PC-9 (cell line): ENCODE measurements at regions not wholly inside any gene's neighbourhood (a gene's known extent, or its start where the extent isn't known, plus 50 kb on each side); places are given as distances from the start of the nearest gene placed in this dataset.

Experiments
- BruUV-seq: library from RNA; stranded (reverse); fragments of 400-500 nt; replicated peaks from 2 replicates; lab custom pipeline; 2021; lab: Mats Ljungman, UMichigan
- CTCF ChIA-PET: fragments of 300-600 bp; sonication (Branson Sonifier 250); formaldehyde crosslinking; loops from one replicate; lab custom pipeline; 2022; ENCODE audit warnings: antibody characterized with exemption; lab: Charles Lee
- POLR2A ChIA-PET: fragments of 300-600 bp; sonication (Branson Sonifier 250); formaldehyde crosslinking; loops from one replicate; lab custom pipeline; 2022; ENCODE audit warnings: antibody characterized with exemption; ENCODE audit not compliant: unreplicated experiment; lab: Charles Lee
- DNase-seq, 2 experiments: peaks; one replicate each; pipeline versions ENCODE4 v3.0.0 to v3.0.0-alpha.2; 2015 to 2022; ENCODE audit warnings: mixed read lengths in 1 of 2
- H2AFZ ChIP-seq: fragments of 200-600 bp; sonication (generic); 2 replicates; pipeline ENCODE4 v1.8.1; 2017; ENCODE audit warnings: antibody characterized with exemption
- H3F3A ChIP-seq: fragments of 200-600 bp; sonication (generic); 2 replicates; pipeline ENCODE4 v1.8.1; 2017; ENCODE audit warnings: antibody characterized with exemption, mild to moderate bottlenecking, low read depth; ENCODE audit not compliant: insufficient read depth
- H3K27ac ChIP-seq: fragments of 200-600 bp; sonication (generic); 2 replicates; pipeline ENCODE4 v1.6.1; 2016; ENCODE audit warnings: mixed run types
- H3K27me3 ChIP-seq: fragments of 200-600 bp; sonication (generic); 2 replicates; pipeline ENCODE4 v1.6.1; 2016; ENCODE audit warnings: low read depth, mixed run types; ENCODE audit not compliant: insufficient read depth
- H3K36me3 ChIP-seq: fragments of 200-600 bp; sonication (generic); 2 replicates; pipeline ENCODE4 v1.6.1; 2016; ENCODE audit warnings: low read depth, mixed run types
- H3K4me1 ChIP-seq: fragments of 200-600 bp; sonication (generic); replicated peaks from 2 replicates; pipeline ENCODE4 v1.6.1; 2016; ENCODE audit warnings: mixed run types; ENCODE audit not compliant: insufficient read depth
- H3K4me2 ChIP-seq: fragments of 200-600 bp; sonication (generic); 2 replicates; pipeline ENCODE4 v1.6.1; 2017; ENCODE audit warnings: mixed run types
- H3K4me3 ChIP-seq: fragments of 200-600 bp; sonication (generic); 2 replicates; pipeline ENCODE4 v1.6.1; 2016; ENCODE audit warnings: mixed run types
- H3K79me2 ChIP-seq: fragments of 200-600 bp; sonication (generic); 2 replicates; pipeline ENCODE4 v1.6.1; 2017; ENCODE audit warnings: low read depth, mixed run types
- H3K9me2 ChIP-seq: fragments of 200-600 bp; sonication (generic); 2 replicates; pipeline ENCODE4 v1.8.1; 2017; ENCODE audit warnings: mild to moderate bottlenecking; ENCODE audit not compliant: insufficient read depth
- H3K9me3 ChIP-seq: fragments of 200-600 bp; sonication (generic); 2 replicates; pipeline ENCODE4 v1.8.1; 2016; ENCODE audit warnings: low read depth; ENCODE audit not compliant: insufficient read depth
- H4K20me1 ChIP-seq: fragments of 200-600 bp; sonication (generic); 2 replicates; pipeline ENCODE4 v1.8.1; 2017; ENCODE audit not compliant: insufficient read depth
- EZH2 ChIP-seq: fragments of 200-600 bp; sonication (generic); IDR thresholded peaks from 2 replicates; pipeline ENCODE4 v1.8.0; 2017; ENCODE audit warnings: antibody characterized with exemption, low read depth
- intact Hi-C: fragments of 100-400 bp; cut with micrococcal nuclease; formaldehyde crosslinking; loops from one replicate; pipeline ENCODE4 v1.10.0; 2022; ENCODE audit not compliant: unreplicated experiment
- TF ChIP-seq, protein P1 (sequence below): fragments of 200-600 bp; sonication (generic); conservative IDR thresholded peaks from 2 replicates; pipeline ENCODE4 v1.6.1; 2017; ENCODE audit warnings: mixed run types, antibody characterized with exemption, mild to moderate bottlenecking, moderate library complexity

DNA sequence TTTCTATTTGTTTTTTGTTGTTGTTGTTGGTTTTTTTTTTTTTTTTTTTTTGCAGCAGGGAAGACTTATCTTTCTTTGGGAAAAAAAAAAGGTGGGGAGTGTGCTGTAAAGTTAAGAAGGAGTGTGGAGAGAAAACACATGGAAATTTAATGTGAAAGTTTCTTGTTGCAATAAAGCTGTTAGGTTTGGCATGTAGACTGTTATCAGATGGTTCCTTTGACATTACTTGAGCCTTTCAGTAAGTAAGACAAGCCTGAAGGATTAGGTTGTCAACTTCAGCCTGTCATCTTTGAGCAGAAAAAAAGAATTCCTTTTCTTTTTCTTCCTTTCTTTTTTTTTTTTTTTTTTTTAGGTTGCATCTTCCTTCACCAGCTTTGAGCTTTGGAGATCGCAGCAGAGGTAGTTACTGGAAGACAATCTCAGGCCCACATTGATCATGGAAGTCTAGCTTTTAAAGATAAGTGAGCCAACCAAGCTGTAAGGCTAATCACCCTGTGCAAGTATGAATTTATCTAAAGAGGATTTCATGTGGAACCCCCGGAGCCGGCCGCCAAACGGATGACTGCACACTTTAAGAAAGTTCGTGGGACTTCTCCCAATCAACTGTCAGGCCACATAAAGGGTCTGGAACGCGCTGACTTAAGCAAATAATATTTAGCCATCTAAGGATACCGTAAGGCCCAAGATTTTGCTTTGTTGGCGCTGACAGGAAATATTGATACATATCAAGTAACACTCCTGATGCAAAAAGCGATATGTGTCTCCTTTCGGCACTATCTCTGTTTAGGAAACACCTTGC lies 1040.1 kb upstream of the NR2F2 start:
- BruUV-seq, result no TSS peak

GRCh38 chr15:95291898-95292472 lies 1038.5 kb upstream of the NR2F2 start:
- BruUV-seq, result no TSS peak
- no peaks in the 10 kb centered on the region for H3K79me2 ChIP-seq
- no peaks in the 10 kb centered on the region for H3K4me1 ChIP-seq
- no peak for TF ChIP-seq EZH2
- TF ChIP-seq, protein P1, sequence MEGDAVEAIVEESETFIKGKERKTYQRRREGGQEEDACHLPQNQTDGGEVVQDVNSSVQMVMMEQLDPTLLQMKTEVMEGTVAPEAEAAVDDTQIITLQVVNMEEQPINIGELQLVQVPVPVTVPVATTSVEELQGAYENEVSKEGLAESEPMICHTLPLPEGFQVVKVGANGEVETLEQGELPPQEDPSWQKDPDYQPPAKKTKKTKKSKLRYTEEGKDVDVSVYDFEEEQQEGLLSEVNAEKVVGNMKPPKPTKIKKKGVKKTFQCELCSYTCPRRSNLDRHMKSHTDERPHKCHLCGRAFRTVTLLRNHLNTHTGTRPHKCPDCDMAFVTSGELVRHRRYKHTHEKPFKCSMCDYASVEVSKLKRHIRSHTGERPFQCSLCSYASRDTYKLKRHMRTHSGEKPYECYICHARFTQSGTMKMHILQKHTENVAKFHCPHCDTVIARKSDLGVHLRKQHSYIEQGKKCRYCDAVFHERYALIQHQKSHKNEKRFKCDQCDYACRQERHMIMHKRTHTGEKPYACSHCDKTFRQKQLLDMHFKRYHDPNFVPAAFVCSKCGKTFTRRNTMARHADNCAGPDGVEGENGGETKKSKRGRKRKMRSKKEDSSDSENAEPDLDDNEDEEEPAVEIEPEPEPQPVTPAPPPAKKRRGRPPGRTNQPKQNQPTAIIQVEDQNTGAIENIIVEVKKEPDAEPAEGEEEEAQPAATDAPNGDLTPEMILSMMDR, result peak; percentile 78
- no peaks in the 10 kb centered on the region for H3K27me3 ChIP-seq
- H4K20me1 ChIP-seq, result no peaks in the 10 kb centered on the region
- no peak overlapping the region for H2AFZ ChIP-seq
- intact Hi-C loops, result no loop called here
- no peak overlapping the region for H3K27ac ChIP-seq
- no peak for DNase-seq
- H3K4me3 ChIP-seq, result no peak overlapping the region
- H3F3A ChIP-seq, result no peaks in the 10 kb centered on the region
- ChIA-PET POLR2A (interaction anchor here (0.6 kb wide), 1 partner anchor 16 kb away, joined by 3 read pairs; no protein-coding TSS in a partner anchor), CTCF (interaction anchor here (0.6 kb wide), 1 partner anchor 834 kb away, joined by 3 read pairs; no protein-coding TSS in a partner anchor)
- no peaks in the 10 kb centered on the region for H3K9me3 ChIP-seq
- no peaks in the 10 kb centered on the region for H3K9me2 ChIP-seq
- H3K36me3 ChIP-seq, result no peaks in the 10 kb centered on the region
- H3K4me2 ChIP-seq, result no peak overlapping the region

More for the DNA sequence above, 1040.1 kb upstream of the NR2F2 start:
- H3K4me2 ChIP-seq, result no peak overlapping the region
- intact Hi-C loops, result no loop called here
- ChIA-PET POLR2A (no interaction called here), CTCF (no interaction called here)
- H3K4me1 ChIP-seq, result no peaks in the 10 kb centered on the region
- no peaks in the 10 kb centered on the region for H3K79me2 ChIP-seq
- H2AFZ ChIP-seq, result no peak overlapping the region
- TF ChIP-seq EZH2, result no peak
- TF ChIP-seq, protein P1, result no peak
- no peaks in the 10 kb centered on the region for H3K27me3 ChIP-seq
- H3F3A ChIP-seq, result no peaks in the 10 kb centered on the region
- no peaks in the 10 kb centered on the region for H3K9me2 ChIP-seq
- no peaks in the 10 kb centered on the region for H3K9me3 ChIP-seq
- no peaks in the 10 kb centered on the region for H3K36me3 ChIP-seq
- H4K20me1 ChIP-seq, result no peaks in the 10 kb centered on the region
- H3K4me3 ChIP-seq, result no peak overlapping the region
- H3K27ac ChIP-seq, result no peak overlapping the region
- DNase-seq, result no peak

DNA sequence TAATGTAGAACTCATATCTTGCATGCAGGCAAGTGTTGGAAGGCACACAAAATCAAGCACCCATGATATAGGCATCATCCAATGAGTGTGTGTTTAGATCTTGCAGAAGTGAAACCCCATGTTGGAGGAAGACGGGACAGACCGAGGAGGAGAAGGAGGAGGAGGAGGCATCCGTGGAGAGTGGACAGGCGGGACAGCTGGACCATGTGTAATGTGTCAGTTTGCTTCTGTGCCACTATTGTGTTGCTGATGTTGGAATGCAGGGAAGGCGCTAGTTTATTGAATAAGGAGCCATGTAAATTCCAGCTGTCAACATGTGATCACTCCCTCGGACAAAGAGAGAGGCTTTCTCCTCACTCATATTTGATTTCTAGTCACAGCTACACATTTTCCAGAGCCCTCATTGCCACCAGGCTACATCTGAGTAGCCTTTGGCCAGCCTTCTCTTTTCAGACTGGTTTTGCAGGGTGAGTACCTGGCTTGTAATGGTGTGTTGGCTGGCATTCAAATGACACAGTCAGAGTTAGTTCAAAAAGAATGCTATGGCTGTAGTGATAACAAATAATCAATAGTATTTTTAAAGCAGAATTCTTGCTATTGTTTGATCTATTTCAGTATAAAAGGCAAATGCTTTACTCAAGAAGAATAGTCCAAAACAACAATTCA lies 1037.6 kb upstream of the NR2F2 start:
- TF ChIP-seq, protein P1, result no peak
- TF ChIP-seq EZH2, result no peak
- no peaks in the 10 kb centered on the region for H4K20me1 ChIP-seq
- no peak overlapping the region for H3K4me3 ChIP-seq
- H3K27me3 ChIP-seq, result no peaks in the 10 kb centered on the region
- H3K79me2 ChIP-seq, result no peaks in the 10 kb centered on the region
- no peaks in the 10 kb centered on the region for H3K9me3 ChIP-seq
- ChIA-PET CTCF (no interaction called here), POLR2A (no interaction called here)
- no peaks in the 10 kb centered on the region for H3K9me2 ChIP-seq
- H3F3A ChIP-seq, result no peaks in the 10 kb centered on the region
- H3K27ac ChIP-seq, result no peak overlapping the region
- peak in 1 of 2 experiments; percentile 6 for DNase-seq
- BruUV-seq, result no TSS peak
- H2AFZ ChIP-seq, result no peak overlapping the region
- intact Hi-C loops, result no loop called here
- H3K36me3 ChIP-seq, result no peaks in the 10 kb centered on the region
- no peaks in the 10 kb centered on the region for H3K4me1 ChIP-seq
- H3K4me2 ChIP-seq, result no peak overlapping the region
